Dermis blood vessel endothelial cell (primary cell): ENCODE measurements at regions not wholly inside any gene's neighbourhood (a gene's known extent, or its start where the extent isn't known, plus 50 kb on each side); places are given as distances from the start of the nearest gene placed in this dataset.

ENCODE experiments used
- DNase-seq: peaks from one replicate; pipeline ENCODE4 v3.0.0; 2010

DNA sequence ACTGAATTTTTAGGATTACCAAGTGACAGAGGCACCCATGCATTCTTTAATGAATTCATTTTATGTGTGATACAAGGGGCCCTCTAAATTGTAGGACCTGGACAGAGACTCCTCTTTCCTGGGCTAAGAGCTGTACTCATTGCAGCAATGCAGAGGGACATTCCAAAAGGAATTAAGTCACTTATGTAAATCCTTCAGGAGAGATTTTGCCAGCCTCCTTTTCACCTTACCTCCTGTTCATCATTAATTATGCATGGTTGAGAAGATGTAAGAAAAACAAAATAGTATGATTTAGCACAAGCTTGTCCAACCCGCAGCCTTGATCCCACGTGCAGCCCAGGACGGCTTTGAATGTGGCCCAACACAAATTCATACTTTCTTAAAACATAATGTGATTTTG, 84.5 kb upstream of the TANK start:
- no peak for DNase-seq

DNA sequence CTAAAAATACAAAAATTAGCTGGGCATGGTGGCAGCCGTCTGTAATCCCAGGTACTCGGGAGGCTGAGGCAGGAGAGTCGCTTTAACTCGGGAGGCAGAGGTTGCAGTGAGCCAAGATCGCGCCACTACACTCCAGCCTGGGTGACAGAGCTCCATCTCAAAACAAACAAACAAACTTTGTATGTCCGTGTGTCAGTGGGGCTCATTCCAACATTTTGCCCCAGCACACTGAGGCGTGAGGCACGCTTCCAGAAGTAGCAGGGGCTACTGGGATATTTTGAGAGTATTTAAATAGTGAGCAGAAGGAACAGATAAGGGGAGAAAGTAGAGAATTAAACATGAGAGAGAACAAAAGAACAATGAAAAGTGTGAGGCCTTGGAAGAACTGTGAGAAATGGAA, 83.3 kb upstream of the TANK start:
- no peak for DNase-seq

GRCh38 chr2:161077367-161078210, 82.6 kb upstream of the TANK start:
- DNase-seq = peak; percentile 98

GRCh38 chr2:161078211-161078539, 82.1 kb upstream of the TANK start:
- no peak for DNase-seq

DNA sequence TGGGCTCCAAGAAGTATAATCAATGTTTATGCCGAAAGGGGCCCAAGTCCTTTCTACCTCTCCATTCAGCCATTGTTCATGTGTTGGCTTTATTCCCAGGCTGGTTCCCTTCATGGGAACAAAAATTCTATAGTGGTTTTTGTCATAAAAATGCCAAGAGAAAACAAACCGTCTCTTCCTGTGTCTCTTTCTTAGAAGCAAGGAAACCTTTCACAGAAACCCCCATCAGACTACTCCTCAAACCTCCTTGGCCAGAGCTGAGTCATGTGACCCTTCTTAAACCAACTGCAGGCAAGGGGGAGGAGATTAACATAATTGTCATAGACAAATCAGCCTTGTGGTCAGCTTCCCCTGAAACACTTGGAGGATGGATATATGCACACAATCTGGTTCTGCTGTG, 75.1 kb upstream of the TANK start:
- peak; percentile 92 for DNase-seq

- no peak for DNase-seq
These were observed 71.4 kb upstream of the TANK start for GRCh38 chr2:161088658-161089350.

GRCh38 chr2:161090411-161090810, 69.8 kb upstream of the TANK start:
- peak; percentile 92 for DNase-seq

GRCh38 chr2:161095314-161095713, 64.9 kb upstream of the TANK start:
- no peak for DNase-seq

DNA sequence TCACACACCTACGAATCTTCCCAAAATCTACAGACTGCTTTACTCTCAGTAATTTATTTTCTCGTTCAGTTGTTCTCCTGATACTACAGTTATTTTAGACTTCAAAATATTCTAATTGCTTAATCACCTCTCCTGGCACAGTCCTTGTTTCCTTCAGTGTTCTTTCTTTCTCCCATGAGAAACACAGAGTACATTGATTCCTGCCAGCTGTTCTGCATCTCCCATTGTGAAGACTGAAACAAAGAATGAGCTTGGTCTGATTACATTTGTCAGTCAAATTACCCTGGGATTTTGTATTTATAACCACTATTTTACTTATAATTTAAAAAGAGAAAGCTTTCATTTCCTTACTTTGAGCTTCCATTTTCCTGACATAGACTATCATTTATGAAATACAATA, 63.9 kb upstream of the TANK start:
- DNase-seq = peak; percentile 55

- DNase-seq = no peak
These were observed 63.1 kb upstream of the TANK start for GRCh38 chr2:161097157-161097556.

DNA sequence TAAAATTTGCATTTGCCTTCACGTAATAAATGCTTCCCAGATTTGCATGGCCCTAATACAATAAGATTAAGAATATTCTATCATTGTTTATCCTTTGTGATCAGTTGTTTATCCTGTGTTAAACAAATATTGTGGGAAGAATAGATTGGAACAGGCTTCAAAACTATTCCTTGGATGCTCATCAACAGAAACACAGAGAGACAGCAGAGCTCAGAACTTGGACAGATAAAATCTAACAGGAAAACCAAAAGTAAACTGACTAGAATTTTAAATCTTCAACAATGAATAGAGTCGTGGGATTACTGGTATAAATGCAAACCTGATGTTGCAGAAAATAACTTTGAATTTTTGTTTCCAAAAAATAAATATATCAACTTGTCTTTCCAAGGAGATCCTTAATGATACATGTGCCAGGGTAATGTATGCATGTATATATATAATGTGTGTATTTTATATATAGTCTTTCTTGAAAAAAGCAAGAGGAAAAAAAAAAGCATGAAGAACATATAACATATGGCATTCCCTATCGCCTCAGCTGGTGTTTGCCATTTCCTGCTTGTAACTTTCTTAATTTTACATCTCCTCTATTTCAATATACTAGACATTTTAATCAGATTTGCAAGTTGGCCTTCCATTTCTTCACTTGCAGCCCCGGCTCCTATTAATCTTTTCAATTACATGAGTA, 59.9 kb upstream of the TANK start:
- DNase-seq = no peak

DNA sequence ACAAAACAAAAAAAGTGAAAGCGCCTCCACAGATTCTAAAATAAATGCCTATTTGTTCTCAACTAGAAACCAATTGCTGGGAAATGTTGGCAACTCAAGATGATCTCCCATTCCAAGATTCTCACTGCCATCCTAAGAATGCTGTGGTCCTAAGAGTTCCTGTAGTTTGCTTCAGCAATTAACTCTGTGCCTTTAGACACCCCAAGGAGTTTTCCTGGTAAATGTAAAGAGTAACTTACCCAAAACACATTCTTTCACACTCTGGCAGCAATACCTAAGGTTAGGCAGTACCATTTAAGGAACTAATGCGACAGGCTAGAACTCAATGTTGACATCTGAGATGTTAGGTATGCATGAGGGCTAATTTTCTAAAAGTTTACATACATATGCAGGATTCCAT, 58.8 kb upstream of the TANK start:
- no peak for DNase-seq

GRCh38 chr2:161102770-161103450, 57.3 kb upstream of the TANK start:
- peak; percentile 34 for DNase-seq

DNA sequence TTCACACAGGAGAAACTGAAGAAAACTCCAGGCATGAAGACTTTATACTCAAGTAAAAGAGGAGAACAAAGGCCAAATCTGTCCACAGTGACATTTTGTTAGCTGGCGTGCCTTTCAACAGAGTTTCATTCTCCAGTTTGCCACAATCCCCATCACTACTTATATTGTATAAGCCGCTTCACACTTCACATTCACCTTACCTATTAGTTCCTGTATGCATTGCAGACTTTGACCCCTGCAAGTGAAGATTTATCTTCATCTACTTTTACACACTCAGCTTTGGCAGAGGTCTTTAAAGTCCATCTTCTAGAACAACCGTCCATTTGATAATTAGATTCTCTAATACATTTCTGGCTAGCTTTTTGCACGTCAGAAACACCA, 56.8 kb upstream of the TANK start:
- DNase-seq = no peak

GRCh38 chr2:161104054-161104553, 56.1 kb upstream of the TANK start:
- DNase-seq = peak; percentile 18

DNA sequence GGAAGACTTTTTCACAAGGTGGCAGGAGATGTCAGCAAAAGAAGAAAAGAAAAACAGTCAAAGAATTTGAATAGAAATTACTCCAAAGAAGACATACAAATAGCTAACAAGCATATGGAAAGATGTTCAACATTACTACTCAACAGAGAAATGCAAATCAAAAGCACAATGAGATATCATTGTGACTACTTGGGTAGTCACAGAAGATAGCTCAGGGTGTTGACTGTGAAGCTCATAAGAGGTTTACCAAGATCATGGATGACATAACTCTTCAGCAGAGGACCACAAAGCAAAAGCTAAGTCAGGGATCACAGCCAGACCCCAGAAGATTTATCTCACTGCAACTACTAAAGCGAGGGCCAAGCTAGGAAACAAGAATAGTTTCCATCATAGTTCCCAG, 53.0 kb upstream of the TANK start:
- no peak for DNase-seq
